ENCODE measurements at regions not wholly inside any gene's neighbourhood (a gene's known extent, or its start where the extent isn't known, plus 50 kb on each side); places are given as distances from the start of the nearest gene placed in this dataset.

GRCh38 chr2:203649176-203649814 is 57.1 kb upstream of the CD28 start:
- TF ChIP-seq GATA2 (IDR thresholded peaks at IDR 0.05; ENCODE audit: low read depth, low read length) (no peak), GATA3 (IDR thresholded peaks at IDR 0.05; ENCODE audit: low read depth, low read length) (no peak)

All from SH-SY5Y (cell line).